H9 (cell line): ENCODE measurements at regions not wholly inside any gene's neighbourhood (a gene's known extent, or its start where the extent isn't known, plus 50 kb on each side); places are given as distances from the start of the nearest gene placed in this dataset.

Experiments used
- DNase-seq: peaks from one replicate; pipeline ENCODE4 v3.0.0-alpha.2; 2017
- H2AFZ ChIP-seq: one replicate; pipeline ENCODE4 v1.6.1; 2013; ENCODE audit warnings: mild to moderate bottlenecking, low read length, control low read depth, moderate library complexity
- H2AK5ac ChIP-seq: 2 replicates; pipeline ENCODE4 v1.6.1; 2013; ENCODE audit warnings: low read length, control low read depth, mixed read lengths; ENCODE audit not compliant: insufficient read length
- H2BK120ac ChIP-seq: one replicate; pipeline ENCODE4 v1.6.1; 2013; ENCODE audit warnings: low read depth, mild to moderate bottlenecking, low read length, control low read depth, inconsistent platforms; ENCODE audit not compliant: poor library complexity, severe bottlenecking
- H2BK12ac ChIP-seq: 2 replicates; pipeline ENCODE4 v1.6.1; 2013; ENCODE audit warnings: low read length, control low read depth, mixed read lengths, low read depth; ENCODE audit not compliant: insufficient read length
- H2BK15ac ChIP-seq: 2 replicates; pipeline ENCODE4 v1.6.1; 2013; ENCODE audit warnings: low read depth, low read length, control low read depth
- H2BK20ac ChIP-seq: one replicate; pipeline ENCODE4 v1.6.1; 2013; ENCODE audit warnings: low read depth, mild to moderate bottlenecking, low read length, control low read depth, inconsistent platforms; ENCODE audit not compliant: poor library complexity, severe bottlenecking
- H2BK5ac ChIP-seq: 2 replicates; pipeline ENCODE4 v1.6.1; 2013; ENCODE audit warnings: low read length, control low read depth, mixed read lengths; ENCODE audit not compliant: insufficient read length
- H3K14ac ChIP-seq: 2 replicates; pipeline ENCODE4 v1.6.1; 2013; ENCODE audit warnings: low read length, control low read depth; ENCODE audit not compliant: insufficient read depth
- H3K18ac ChIP-seq: 2 replicates; pipeline ENCODE4 v1.6.1; 2013; ENCODE audit warnings: low read depth, mild to moderate bottlenecking, mixed read lengths, low read length, control low read depth; ENCODE audit not compliant: insufficient read length
- H3K23ac ChIP-seq: 2 replicates; pipeline ENCODE4 v1.6.1; 2013; ENCODE audit warnings: low read length, control low read depth, mixed read lengths, low read depth; ENCODE audit not compliant: insufficient read length
- H3K23me2 ChIP-seq: 2 replicates; pipeline ENCODE4 v1.6.1; 2013; ENCODE audit warnings: low read depth, mild to moderate bottlenecking, mixed read lengths, low read length, control low read depth; ENCODE audit not compliant: insufficient read length, poor library complexity, severe bottlenecking
- H3K27ac ChIP-seq: 2 replicates; pipeline ENCODE4 v1.5.1; 2013; ENCODE audit warnings: low read length, control low read depth, mixed read lengths, low read depth; ENCODE audit not compliant: insufficient read length
- H3K27me3 ChIP-seq: 2 replicates; pipeline ENCODE4 v1.6.1; 2013; ENCODE audit warnings: low read length, control low read depth, inconsistent platforms; ENCODE audit not compliant: insufficient read depth
- H3K4ac ChIP-seq: 2 replicates; pipeline ENCODE4 v1.6.1; 2013; ENCODE audit warnings: low read depth, mild to moderate bottlenecking, control low read depth, inconsistent platforms, low read length, moderate library complexity
- H3K4me1 ChIP-seq: 2 replicates; pipeline ENCODE4 v1.6.1; 2013; ENCODE audit warnings: low read length, control low read depth, inconsistent platforms; ENCODE audit not compliant: insufficient read depth
- H3K4me2 ChIP-seq: 2 replicates; pipeline ENCODE4 v1.6.1; 2013; ENCODE audit warnings: low read length, control low read depth, mixed read lengths; ENCODE audit not compliant: insufficient read length, insufficient read depth
- H3K56ac ChIP-seq: 2 replicates; pipeline ENCODE4 v1.6.1; 2013; ENCODE audit warnings: low read depth, mild to moderate bottlenecking, mixed read lengths, low read length, control low read depth; ENCODE audit not compliant: insufficient read length
- H3K79me1 ChIP-seq: 2 replicates; pipeline ENCODE4 v1.6.1; 2013; ENCODE audit warnings: low read depth, mild to moderate bottlenecking, moderate library complexity, low read length, control low read depth, inconsistent platforms; ENCODE audit not compliant: insufficient read depth, poor library complexity, severe bottlenecking
- H3K79me2 ChIP-seq: 2 replicates; pipeline ENCODE4 v1.6.1; 2013; ENCODE audit warnings: low read length, control low read depth, inconsistent platforms; ENCODE audit not compliant: insufficient read depth
- H3K9ac ChIP-seq: 2 replicates; pipeline ENCODE4 v1.6.1; 2013; ENCODE audit warnings: low read length, control low read depth, mixed read lengths; ENCODE audit not compliant: insufficient read length; ENCODE audit errors: extremely low read depth
- H3K9me3 ChIP-seq: one replicate; pipeline ENCODE4 v1.6.1; 2013; ENCODE audit warnings: low read depth, low read length, inconsistent platforms; ENCODE audit not compliant: control insufficient read depth
- H3T11ph ChIP-seq: one replicate; pipeline ENCODE4 v1.6.1; 2013; ENCODE audit warnings: mild to moderate bottlenecking, low read length, control low read depth, inconsistent platforms
- H4K20me1 ChIP-seq: one replicate; pipeline ENCODE4 v1.6.1; 2013; ENCODE audit not compliant: control insufficient read depth, insufficient read length, insufficient read depth
- H4K5ac ChIP-seq: 2 replicates; pipeline ENCODE4 v1.6.1; 2013; ENCODE audit warnings: low read depth, mild to moderate bottlenecking, mixed read lengths, low read length, control low read depth; ENCODE audit not compliant: insufficient read length
- H4K8ac ChIP-seq: replicated peaks from 2 replicates; pipeline ENCODE4 v1.6.1; 2013; ENCODE audit warnings: low read length, control low read depth, mixed read lengths, low read depth; ENCODE audit not compliant: insufficient read length
- H4K91ac ChIP-seq: 2 replicates; pipeline ENCODE4 v1.6.1; 2013; ENCODE audit warnings: low read depth, mild to moderate bottlenecking, moderate library complexity, mixed read lengths, low read length, control low read depth; ENCODE audit not compliant: insufficient read length
- H3K27ac Mint-ChIP-seq, 3 experiments: 2 replicates in 2 of 3; 3 replicates in 1 of 3; pipeline ENCODE4 v1.8.0; 2020 to 2021; ENCODE audit warnings: mixed read lengths in 3 of 3, mild to moderate bottlenecking in 1 of 3, moderate library complexity in 1 of 3
- H3K27me3 Mint-ChIP-seq: 2 replicates; pipeline ENCODE4 v1.8.0; 2021; ENCODE audit warnings: low read depth, mild to moderate bottlenecking, moderate library complexity, mixed read lengths
- H3K36me3 Mint-ChIP-seq, 3 experiments: 2 replicates in 2 of 3; 3 replicates in 1 of 3; pipeline ENCODE4 v1.8.0; 2020 to 2021; ENCODE audit warnings: low read depth in 3 of 3, mixed read lengths in 3 of 3; ENCODE audit not compliant: insufficient read depth in 1 of 3
- H3K4me1 Mint-ChIP-seq, 2 experiments: 2 replicates each; pipeline ENCODE4 v1.8.0; 2020; ENCODE audit warnings: mixed read lengths in 2 of 2
- H3K4me3 Mint-ChIP-seq, 2 experiments: 2 replicates in 1 of 2; 3 replicates in 1 of 2; pipeline ENCODE4 v1.8.0; 2020 to 2021; ENCODE audit warnings: mild to moderate bottlenecking in 2 of 2, mixed read lengths in 2 of 2, moderate library complexity in 1 of 2
- H3K9me3 Mint-ChIP-seq, 2 experiments: 2 replicates in 1 of 2; 3 replicates in 1 of 2; pipeline ENCODE4 v1.8.0; 2020; ENCODE audit warnings: mild to moderate bottlenecking in 2 of 2, mixed read lengths in 2 of 2, moderate library complexity in 1 of 2
- WGBS: extraction: QIAGEN DNeasy Blood & Tissue Kit; methylation state at CpG from one replicate; pipeline ENCODE4 v1.1.7; 2013; ENCODE audit warnings: missing lambda C conversion rate, low lambda C conversion rate, mixed read lengths; ENCODE audit not compliant: insufficient read length; ENCODE audit errors: extremely low coverage; 5-methylcytosine and 5-hydroxymethylcytosine counted together
- TF ChIP-seq, protein P1 (sequence below): fragments of 200-600 bp; sonication (generic); conservative IDR thresholded peaks from 3 replicates; pipeline ENCODE4 v1.8.0; 2021; ENCODE audit warnings: antibody characterized with exemption, mild to moderate bottlenecking

DNA sequence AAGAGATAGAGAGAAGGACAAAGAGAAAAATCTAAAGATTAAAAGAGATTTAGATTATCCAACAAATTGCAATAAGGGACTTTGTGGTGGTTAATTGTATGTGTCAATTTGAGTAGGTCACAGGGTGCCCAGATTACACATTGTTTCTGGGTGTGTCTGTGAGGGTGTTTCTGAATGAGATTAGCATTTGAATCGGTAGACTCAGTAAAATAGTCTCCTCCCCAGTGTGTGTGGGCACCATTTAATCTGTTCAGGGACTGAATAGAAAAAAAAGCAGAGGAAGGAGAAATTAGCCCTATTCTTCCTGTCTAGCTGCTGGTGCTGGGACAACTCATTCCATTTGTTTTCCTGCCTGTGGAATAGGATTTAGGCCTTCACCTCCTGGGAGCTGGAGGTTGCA, 339.8 kb upstream of the EPHA4 start:
- no peak overlapping the region for H3K56ac ChIP-seq

More for the DNA sequence above, 339.8 kb upstream of the EPHA4 start:
- Histone ChIP-seq H3K9me3 (no peaks in the 10 kb centered on the region), H3K27ac (no peak overlapping the region), H3K4ac (no peak overlapping the region), H4K5ac (no peak overlapping the region), H3K27me3 (no peaks in the 10 kb centered on the region), H2BK12ac (no peak overlapping the region), H3K4me1 (peaks cover 7% of the 10 kb centered on the region; the same call in 1 of the 2 replicates), H3K23ac (no peak overlapping the region), H2AK5ac (no peak overlapping the region), H4K20me1 (no peaks in the 10 kb centered on the region), H3K79me2 (no peaks in the 10 kb centered on the region), H2BK5ac (no peak overlapping the region), H2BK15ac (no peak overlapping the region), H2BK20ac (no peak overlapping the region), H3K18ac (no peak overlapping the region), H2BK120ac (no peak overlapping the region), H3T11ph (no peak overlapping the region), H2AFZ (no peak overlapping the region), H4K8ac (no peak overlapping the region), H3K4me2 (no peak overlapping the region), H3K14ac (no peak overlapping the region), H3K9ac (no peak overlapping the region), H3K23me2 (no peaks in the 10 kb centered on the region), H3K79me1 (no peaks in the 10 kb centered on the region), H4K91ac (no peak overlapping the region)
- TF ChIP-seq, protein P1, sequence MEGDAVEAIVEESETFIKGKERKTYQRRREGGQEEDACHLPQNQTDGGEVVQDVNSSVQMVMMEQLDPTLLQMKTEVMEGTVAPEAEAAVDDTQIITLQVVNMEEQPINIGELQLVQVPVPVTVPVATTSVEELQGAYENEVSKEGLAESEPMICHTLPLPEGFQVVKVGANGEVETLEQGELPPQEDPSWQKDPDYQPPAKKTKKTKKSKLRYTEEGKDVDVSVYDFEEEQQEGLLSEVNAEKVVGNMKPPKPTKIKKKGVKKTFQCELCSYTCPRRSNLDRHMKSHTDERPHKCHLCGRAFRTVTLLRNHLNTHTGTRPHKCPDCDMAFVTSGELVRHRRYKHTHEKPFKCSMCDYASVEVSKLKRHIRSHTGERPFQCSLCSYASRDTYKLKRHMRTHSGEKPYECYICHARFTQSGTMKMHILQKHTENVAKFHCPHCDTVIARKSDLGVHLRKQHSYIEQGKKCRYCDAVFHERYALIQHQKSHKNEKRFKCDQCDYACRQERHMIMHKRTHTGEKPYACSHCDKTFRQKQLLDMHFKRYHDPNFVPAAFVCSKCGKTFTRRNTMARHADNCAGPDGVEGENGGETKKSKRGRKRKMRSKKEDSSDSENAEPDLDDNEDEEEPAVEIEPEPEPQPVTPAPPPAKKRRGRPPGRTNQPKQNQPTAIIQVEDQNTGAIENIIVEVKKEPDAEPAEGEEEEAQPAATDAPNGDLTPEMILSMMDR = no peak
- peak overlapping the region in 2 of 3 experiments; percentile 88 to 99; a peak in 6 of 7 replicates for H3K27ac Mint-ChIP-seq
- no CpG with 5 or more reads among the region's 1 CpG for WGBS
- H3K4me1 Mint-ChIP-seq = peaks cover 56 to 60% of the 10 kb centered on the region in 2 experiments
- H3K27me3 Mint-ChIP-seq = no peaks in the 10 kb centered on the region; the same call in 1 of the 2 replicates
- H3K9me3 Mint-ChIP-seq = peaks cover 0 to 9% of the 10 kb centered on the region in 2 experiments; a peak in 3 of 5 replicates
- peaks cover 0 to 9% (median 5%) of the 10 kb centered on the region in 3 experiments; a peak in 2 of 7 replicates for H3K36me3 Mint-ChIP-seq
- DNase-seq = no peak
- no peak overlapping the region for H3K4me3 Mint-ChIP-seq
